HG03469 (cell line): ENCODE measurements at regions not wholly inside any gene's neighbourhood (a gene's known extent, or its start where the extent isn't known, plus 50 kb on each side); places are given as distances from the start of the nearest gene placed in this dataset.

Source experiments
- ATAC-seq: cut with Tn5 transposase; IDR thresholded peaks from one replicate; pipeline ENCODE4 v1.9.1; 2021; ENCODE audit warnings: mild to moderate bottlenecking, moderate library complexity, moderate number of reproducible peaks; ENCODE audit not compliant: unreplicated experiment

- no peak for ATAC-seq
Observed at GRCh38 chr9:115643948-115644727, 509.5 kb upstream of the PAPPA start.

GRCh38 chr9:115649991-115650472 is 503.6 kb upstream of the PAPPA start:
- no peak for ATAC-seq

- ATAC-seq: no peak
Observed at GRCh38 chr9:115650768-115651167, 502.8 kb upstream of the PAPPA start.

GRCh38 chr9:115651461-115651860 is 502.1 kb upstream of the PAPPA start:
- ATAC-seq: no peak

GRCh38 chr9:115653171-115653606 is 500.4 kb upstream of the PAPPA start:
- ATAC-seq: no peak

GRCh38 chr9:115657695-115658094 is 495.9 kb upstream of the PAPPA start:
- no peak for ATAC-seq

- ATAC-seq: no peak
Observed at GRCh38 chr9:115665519-115665918, 488.1 kb upstream of the PAPPA start.

- ATAC-seq: no peak
Observed at GRCh38 chr9:115668521-115668920, 485.1 kb upstream of the PAPPA start.

- ATAC-seq: no peak
Observed at GRCh38 chr9:115671236-115671962, 482.2 kb upstream of the PAPPA start.

- no peak for ATAC-seq
Observed at GRCh38 chr9:115671963-115672305, 481.7 kb upstream of the PAPPA start.

GRCh38 chr9:115672477-115673316 is 480.9 kb upstream of the PAPPA start:
- no peak for ATAC-seq

- no peak for ATAC-seq
Observed at GRCh38 chr9:115673599-115673998, 480.0 kb upstream of the PAPPA start.

- ATAC-seq: no peak
Observed at GRCh38 chr9:115674091-115674490, 479.5 kb upstream of the PAPPA start.

- no peak for ATAC-seq
Observed at GRCh38 chr9:115675834-115676233, 477.8 kb upstream of the PAPPA start.

GRCh38 chr9:115680231-115680630 is 473.4 kb upstream of the PAPPA start:
- no peak for ATAC-seq

GRCh38 chr9:115681585-115681984 is 472.0 kb upstream of the PAPPA start:
- no peak for ATAC-seq

GRCh38 chr9:115686069-115686468 is 467.5 kb upstream of the PAPPA start:
- no peak for ATAC-seq

- no peak for ATAC-seq
Observed at GRCh38 chr9:115687356-115687755, 466.2 kb upstream of the PAPPA start.

GRCh38 chr9:115689331-115689730 is 464.3 kb upstream of the PAPPA start:
- no peak for ATAC-seq

GRCh38 chr9:115690786-115691496 is 462.6 kb upstream of the PAPPA start:
- ATAC-seq: no peak

GRCh38 chr9:115691693-115692092 is 461.9 kb upstream of the PAPPA start:
- ATAC-seq: no peak
